ENCODE measurements at regions not wholly inside any gene's neighbourhood (a gene's known extent, or its start where the extent isn't known, plus 50 kb on each side); places are given as distances from the start of the nearest gene placed in this dataset.

- no peak for DNase-seq (ENCODE audit: low read depth, low spot score)
- CTCF ChIA-PET: no interaction called here
- Histone ChIP-seq H3K4me2 (ENCODE audit: control insufficient read depth, insufficient read depth) (no peak overlapping the region), H3K9ac (ENCODE audit: control insufficient read depth, insufficient read depth, low read length) (no peak overlapping the region), H3K79me2 (ENCODE audit: control insufficient read depth, insufficient read depth, low read length) (no peaks in the 10 kb centered on the region), H3K4me3 (no peak overlapping the region), H3K27ac (ENCODE audit: control insufficient read depth, insufficient read depth) (no peak overlapping the region), H3K9me3 (replicated peaks; ENCODE audit: control insufficient read depth, insufficient read depth, low read length) (no peaks in the 10 kb centered on the region), H4K20me1 (ENCODE audit: control insufficient read depth, insufficient read depth) (no peaks in the 10 kb centered on the region), H2AFZ (ENCODE audit: control insufficient read depth, low read depth, low read length) (no peak overlapping the region), H3K4me1 (ENCODE audit: control insufficient read depth, insufficient read depth, low read length) (no peaks in the 10 kb centered on the region), H3K36me3 (ENCODE audit: control insufficient read depth in 2 of 2, insufficient read depth in 2 of 2, low read length in 1 of 2) (no peaks in the 10 kb centered on the region), H3K27me3 (replicated peaks in 1 of 2; ENCODE audit: control insufficient read depth in 2 of 2, insufficient read depth in 2 of 2, low read length in 1 of 2) (no peaks in the 10 kb centered on the region)
- WGBS (ENCODE audit: insufficient coverage, insufficient replicate concordance, low lambda C conversion rate, missing lambda C conversion rate): 36% methylated on average over 11 of the region's 11 CpGs
- POLR2A ChIA-PET: no interaction called here
- RAD21 ChIA-PET (ENCODE audit: unreplicated experiment): no interaction called here
- no TSS peak for BruUV-seq (replicated peaks)
- SMC1A ChIA-PET (ENCODE audit: uncharacterized antibody, unreplicated experiment): interaction anchor here (1.2 kb wide), 1 partner anchor 30 kb away, joined by 3 read pairs; no protein-coding TSS in a partner anchor
- FAIRE-seq: no peak
- intact Hi-C loops (cut with micrococcal nuclease; ENCODE audit: unreplicated experiment): no loop called here
- in situ Hi-C loops (cut with MboI): no loop called here
- ATAC-seq: no peak
- no peak for TF ChIP-seq TAF1 (IDR thresholded peaks at IDR 0.05; ENCODE audit: borderline replicate concordance, low read depth, low read length)
- TF ChIP-seq ZBTB4 (CRISPR knock-in tag; IDR thresholded peaks at IDR 0.05): no peak
- TF ChIP-seq FOS (IDR thresholded peaks at IDR 0.05; ENCODE audit: borderline replicate concordance, extremely low read depth, insufficient read length): no peak
- no peak for TF ChIP-seq CHD1 (IDR thresholded peaks at IDR 0.05; ENCODE audit: low read depth, low read length)
- TF ChIP-seq JUND (IDR thresholded peaks at IDR 0.05; ENCODE audit: low read depth, low read length): no peak
- TF ChIP-seq YBX1 (IDR thresholded peaks at IDR 0.05): no peak
- no peak for TF ChIP-seq MEF2B (IDR thresholded peaks at IDR 0.05; ENCODE audit: partially characterized antibody, poor library complexity, severe bottlenecking)
- TF ChIP-seq ZNF687 (IDR thresholded peaks at IDR 0.05): no peak
Measured at GRCh38 chr13:72536714-72537394, 190.6 kb downstream of the MZT1 start.
